Loucy (cell line): ENCODE measurements at regions not wholly inside any gene's neighbourhood (a gene's known extent, or its start where the extent isn't known, plus 50 kb on each side); places are given as distances from the start of the nearest gene placed in this dataset.

Source experiments
- H2AFZ ChIP-seq: fragments of 200-600 bp; sonication (generic); 2 replicates; pipeline ENCODE4 v1.6.0; 2016; ENCODE audit warnings: antibody characterized with exemption, mild to moderate bottlenecking, low read length, moderate library complexity
- H3F3A ChIP-seq: fragments of 200-600 bp; 2 replicates; pipeline ENCODE4 v1.6.0; 2016; ENCODE audit warnings: antibody characterized with exemption, low read depth, mild to moderate bottlenecking
- H3K27me3 ChIP-seq: fragments of 200-600 bp; sonication (generic); 2 replicates; pipeline ENCODE4 v1.6.1; 2014; ENCODE audit warnings: low read length, mild to moderate bottlenecking; ENCODE audit not compliant: insufficient read depth, poor library complexity, severe bottlenecking
- H3K36me3 ChIP-seq: fragments of 200-600 bp; sonication (generic); 2 replicates; pipeline ENCODE4 v1.6.1; 2016; ENCODE audit warnings: low read length; ENCODE audit not compliant: insufficient read depth
- H3K4me1 ChIP-seq: fragments of 200-600 bp; sonication (generic); 2 replicates; pipeline ENCODE4 v1.5.1; 2014; ENCODE audit warnings: low read length, mild to moderate bottlenecking; ENCODE audit not compliant: insufficient read depth, poor library complexity, severe bottlenecking
- H3K4me2 ChIP-seq: fragments of 200-600 bp; sonication (generic); 2 replicates; pipeline ENCODE4 v1.6.0; 2014; ENCODE audit warnings: antibody characterized with exemption, low read length, low read depth, mild to moderate bottlenecking; ENCODE audit not compliant: poor library complexity, severe bottlenecking
- H3K4me3 ChIP-seq: fragments of 200-600 bp; sonication (generic); 2 replicates; pipeline ENCODE4 v1.5.1; 2014; ENCODE audit warnings: low read length, mild to moderate bottlenecking, mixed read lengths; ENCODE audit not compliant: poor library complexity, severe bottlenecking
- H3K79me2 ChIP-seq: fragments of 200-600 bp; sonication (generic); 2 replicates; pipeline ENCODE4 v1.6.1; 2014; ENCODE audit warnings: low read length; ENCODE audit not compliant: insufficient read depth
- H3K9ac ChIP-seq: fragments of 200-600 bp; sonication (generic); 2 replicates; pipeline ENCODE4 v1.6.0; 2014; ENCODE audit warnings: mild to moderate bottlenecking, low read depth, low read length, moderate library complexity; ENCODE audit not compliant: poor library complexity, severe bottlenecking
- H3K9me2 ChIP-seq: fragments of 200-600 bp; sonication (generic); replicated peaks from 2 replicates; pipeline ENCODE4 v1.6.1; 2016; ENCODE audit warnings: low read depth, low read length, mixed read lengths
- H3K9me3 ChIP-seq: fragments of 200-600 bp; sonication (generic); 2 replicates; pipeline ENCODE4 v1.6.1; 2014; ENCODE audit warnings: mild to moderate bottlenecking, antibody characterized with exemption, low read length, low read depth; ENCODE audit not compliant: insufficient read depth
- H4K20me1 ChIP-seq: fragments of 200-600 bp; sonication (generic); 2 replicates; pipeline ENCODE4 v1.6.0; 2014; ENCODE audit warnings: antibody characterized with exemption, low read length, mild to moderate bottlenecking; ENCODE audit not compliant: insufficient read depth, poor library complexity, severe bottlenecking
- EZH2phosphoT487 ChIP-seq: fragments of 200-600 bp; IDR thresholded peaks from 2 replicates; pipeline ENCODE4 v1.6.1; 2018; ENCODE audit warnings: antibody characterized with exemption, mild to moderate bottlenecking, moderate library complexity, borderline replicate concordance
- TF ChIP-seq, protein P1 (sequence below): fragments of 200-600 bp; sonication (generic); conservative IDR thresholded peaks from 2 replicates; pipeline ENCODE4 v1.5.1; 2014; ENCODE audit warnings: mild to moderate bottlenecking, antibody characterized with exemption, low read length

DNA sequence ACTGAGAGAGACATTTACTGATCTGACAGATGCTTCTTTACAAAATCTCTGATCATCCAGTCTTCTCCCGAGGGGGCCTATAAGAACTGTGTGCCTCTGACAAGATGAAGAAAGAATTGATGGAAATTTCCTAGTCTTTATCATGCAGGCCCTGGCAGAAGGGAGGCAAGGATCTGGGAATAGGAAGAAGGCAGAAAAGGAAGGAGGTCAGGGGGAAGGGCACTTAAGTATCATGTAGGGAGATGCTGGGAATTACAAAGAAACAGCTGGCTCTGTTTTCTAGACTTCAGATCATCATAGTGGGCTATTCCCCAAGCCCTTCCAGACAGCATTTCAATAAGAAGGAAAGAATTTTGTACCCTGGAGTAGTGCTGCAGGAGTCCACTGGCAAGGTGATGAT lies 243.3 kb upstream of the MOCS1 start:
- TF ChIP-seq EZH2phosphoT487 = no peak
- TF ChIP-seq, protein P1, sequence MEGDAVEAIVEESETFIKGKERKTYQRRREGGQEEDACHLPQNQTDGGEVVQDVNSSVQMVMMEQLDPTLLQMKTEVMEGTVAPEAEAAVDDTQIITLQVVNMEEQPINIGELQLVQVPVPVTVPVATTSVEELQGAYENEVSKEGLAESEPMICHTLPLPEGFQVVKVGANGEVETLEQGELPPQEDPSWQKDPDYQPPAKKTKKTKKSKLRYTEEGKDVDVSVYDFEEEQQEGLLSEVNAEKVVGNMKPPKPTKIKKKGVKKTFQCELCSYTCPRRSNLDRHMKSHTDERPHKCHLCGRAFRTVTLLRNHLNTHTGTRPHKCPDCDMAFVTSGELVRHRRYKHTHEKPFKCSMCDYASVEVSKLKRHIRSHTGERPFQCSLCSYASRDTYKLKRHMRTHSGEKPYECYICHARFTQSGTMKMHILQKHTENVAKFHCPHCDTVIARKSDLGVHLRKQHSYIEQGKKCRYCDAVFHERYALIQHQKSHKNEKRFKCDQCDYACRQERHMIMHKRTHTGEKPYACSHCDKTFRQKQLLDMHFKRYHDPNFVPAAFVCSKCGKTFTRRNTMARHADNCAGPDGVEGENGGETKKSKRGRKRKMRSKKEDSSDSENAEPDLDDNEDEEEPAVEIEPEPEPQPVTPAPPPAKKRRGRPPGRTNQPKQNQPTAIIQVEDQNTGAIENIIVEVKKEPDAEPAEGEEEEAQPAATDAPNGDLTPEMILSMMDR = no peak
- Histone ChIP-seq H3K9ac (no peak overlapping the region), H3K79me2 (no peaks in the 10 kb centered on the region), H3K9me2 (no peaks in the 10 kb centered on the region), H3K4me3 (no peak overlapping the region), H3K4me1 (no peaks in the 10 kb centered on the region), H3K27me3 (no peaks in the 10 kb centered on the region), H2AFZ (no peak overlapping the region), H3K9me3 (no peaks in the 10 kb centered on the region), H3F3A (no peaks in the 10 kb centered on the region), H3K4me2 (no peak overlapping the region), H4K20me1 (no peaks in the 10 kb centered on the region), H3K36me3 (no peaks in the 10 kb centered on the region)

GRCh38 chr6:40176152-40176551 lies 241.9 kb upstream of the MOCS1 start:
- H3K9ac ChIP-seq = no peak overlapping the region
- no peaks in the 10 kb centered on the region for H3K36me3 ChIP-seq
- H3K79me2 ChIP-seq = no peaks in the 10 kb centered on the region
- no peaks in the 10 kb centered on the region for H3K9me3 ChIP-seq
- no peak overlapping the region for H3K4me2 ChIP-seq
- no peak overlapping the region for H3K4me3 ChIP-seq
- no peaks in the 10 kb centered on the region for H3K27me3 ChIP-seq
- H3K4me1 ChIP-seq = no peaks in the 10 kb centered on the region
- H2AFZ ChIP-seq = no peak overlapping the region
- no peaks in the 10 kb centered on the region for H3K9me2 ChIP-seq
- no peaks in the 10 kb centered on the region for H3F3A ChIP-seq
- TF ChIP-seq, protein P1 = no peak
- TF ChIP-seq EZH2phosphoT487 = no peak
- H4K20me1 ChIP-seq = no peaks in the 10 kb centered on the region

GRCh38 chr6:40172272-40172671 lies 238.0 kb upstream of the MOCS1 start:
- Histone ChIP-seq H3K9ac (no peak overlapping the region), H3K4me3 (no peak overlapping the region), H3K4me2 (no peak overlapping the region), H3K79me2 (no peaks in the 10 kb centered on the region), H3K9me3 (no peaks in the 10 kb centered on the region), H3K4me1 (no peaks in the 10 kb centered on the region), H3K9me2 (no peaks in the 10 kb centered on the region), H3F3A (no peaks in the 10 kb centered on the region), H2AFZ (no peak overlapping the region), H3K27me3 (no peaks in the 10 kb centered on the region), H3K36me3 (no peaks in the 10 kb centered on the region), H4K20me1 (no peaks in the 10 kb centered on the region)
- TF ChIP-seq, protein P1 = no peak
- TF ChIP-seq EZH2phosphoT487 = no peak
